ENCODE measurements at regions not wholly inside any gene's neighbourhood (a gene's known extent, or its start where the extent isn't known, plus 50 kb on each side); places are given as distances from the start of the nearest gene placed in this dataset.
A peak's percentile ranks its signal among the peaks of the same experiment; 100 is the strongest.

DNA sequence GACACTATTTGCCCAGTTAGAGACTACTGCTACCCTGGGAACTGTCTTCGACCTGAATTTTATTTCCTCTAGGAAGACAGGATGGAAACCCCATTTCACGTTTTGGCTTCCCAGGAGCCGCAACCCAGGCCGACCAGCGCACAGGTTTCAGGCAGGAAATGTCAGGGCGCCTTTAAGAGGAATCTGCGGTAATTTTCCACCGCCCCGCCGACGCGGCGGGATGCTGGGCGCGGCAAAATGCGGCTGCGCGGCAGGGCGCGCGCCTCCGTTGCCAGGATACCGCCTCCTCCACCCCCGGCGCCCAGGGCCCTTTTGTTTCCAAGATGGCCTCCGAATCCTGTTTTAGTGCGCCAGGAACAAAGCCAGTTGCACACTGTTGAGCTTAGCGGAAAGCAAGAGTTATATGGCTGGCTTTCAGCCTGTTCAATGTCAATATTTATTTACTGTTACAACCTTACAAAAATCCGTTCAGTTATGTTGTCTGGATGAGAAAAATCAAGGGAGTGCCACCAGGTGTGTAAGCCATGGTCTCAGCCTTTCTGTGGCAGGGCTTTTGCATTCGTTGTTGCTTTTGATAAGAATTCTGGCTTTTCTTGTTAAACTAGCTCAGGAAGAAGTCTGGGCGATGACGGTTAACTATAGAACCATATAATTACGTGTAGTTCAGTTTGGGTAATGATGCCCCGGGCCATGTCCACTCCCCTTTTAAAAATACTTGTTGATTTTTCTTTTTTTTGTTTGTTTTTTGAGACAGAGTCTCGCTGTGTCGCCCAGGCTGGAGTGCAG lies 79.7 kb upstream of the CHD2 start (continued):
- TF ChIP-seq, protein P1, sequence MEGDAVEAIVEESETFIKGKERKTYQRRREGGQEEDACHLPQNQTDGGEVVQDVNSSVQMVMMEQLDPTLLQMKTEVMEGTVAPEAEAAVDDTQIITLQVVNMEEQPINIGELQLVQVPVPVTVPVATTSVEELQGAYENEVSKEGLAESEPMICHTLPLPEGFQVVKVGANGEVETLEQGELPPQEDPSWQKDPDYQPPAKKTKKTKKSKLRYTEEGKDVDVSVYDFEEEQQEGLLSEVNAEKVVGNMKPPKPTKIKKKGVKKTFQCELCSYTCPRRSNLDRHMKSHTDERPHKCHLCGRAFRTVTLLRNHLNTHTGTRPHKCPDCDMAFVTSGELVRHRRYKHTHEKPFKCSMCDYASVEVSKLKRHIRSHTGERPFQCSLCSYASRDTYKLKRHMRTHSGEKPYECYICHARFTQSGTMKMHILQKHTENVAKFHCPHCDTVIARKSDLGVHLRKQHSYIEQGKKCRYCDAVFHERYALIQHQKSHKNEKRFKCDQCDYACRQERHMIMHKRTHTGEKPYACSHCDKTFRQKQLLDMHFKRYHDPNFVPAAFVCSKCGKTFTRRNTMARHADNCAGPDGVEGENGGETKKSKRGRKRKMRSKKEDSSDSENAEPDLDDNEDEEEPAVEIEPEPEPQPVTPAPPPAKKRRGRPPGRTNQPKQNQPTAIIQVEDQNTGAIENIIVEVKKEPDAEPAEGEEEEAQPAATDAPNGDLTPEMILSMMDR (IDR thresholded peaks at IDR 0.05; ENCODE audit: control extremely low read depth in 1 of 3, insufficient read depth in 1 of 3, low read depth in 1 of 3, low read length in 3 of 3), result no peak
- TF ChIP-seq JUND (IDR thresholded peaks at IDR 0.05; ENCODE audit: low read length) (no peak), HDAC2 (IDR thresholded peaks at IDR 0.05; ENCODE audit: borderline replicate concordance in 1 of 2, low read depth in 2 of 2, low read length in 2 of 2) (no peak), CHD1 (IDR thresholded peaks at IDR 0.05; ENCODE audit: low read depth, low read length) (no peak), CTBP2 (IDR thresholded peaks at IDR 0.05; ENCODE audit: borderline replicate concordance, insufficient read depth, insufficient read length, low read length) (no peak), RFX5 (IDR thresholded peaks at IDR 0.05; ENCODE audit: borderline replicate concordance, low read depth, low read length) (no peak), RBBP5 (IDR thresholded peaks at IDR 0.05; ENCODE audit: borderline replicate concordance, low read depth, low read length) (no peak), RAD21 (IDR thresholded peaks at IDR 0.05 in 1 of 2, conservative IDR thresholded peaks at IDR 0.05 in 1 of 2; ENCODE audit: low read depth in 2 of 2, low read length in 2 of 2) (no peak), CHD2 (IDR thresholded peaks at IDR 0.05; ENCODE audit: low read length) (no peak), SP1 (IDR thresholded peaks at IDR 0.05; ENCODE audit: low read depth, low read length) (peak; percentile 86), TAF1 (IDR thresholded peaks at IDR 0.05; ENCODE audit: low read depth, low read length) (peak; percentile 90), TEAD4 (IDR thresholded peaks at IDR 0.05; ENCODE audit: low read depth, low read length) (0 out of 2 replicates have a peak, but pooled peaks have one; percentile 29), CBX8 (IDR thresholded peaks at IDR 0.05; ENCODE audit: borderline replicate concordance, low read depth, low read length) (no peak), POU5F1 (IDR thresholded peaks at IDR 0.05; ENCODE audit: low read depth, low read length) (no peak), GTF2F1 (IDR thresholded peaks at IDR 0.05; ENCODE audit: borderline replicate concordance, low read depth, low read length) (no peak), SIRT6 (IDR thresholded peaks at IDR 0.05; ENCODE audit: low read length) (no peak), SIX5 (IDR thresholded peaks at IDR 0.05; ENCODE audit: low read depth, low read length) (no peak)
- TF ChIP-seq, protein P2, sequence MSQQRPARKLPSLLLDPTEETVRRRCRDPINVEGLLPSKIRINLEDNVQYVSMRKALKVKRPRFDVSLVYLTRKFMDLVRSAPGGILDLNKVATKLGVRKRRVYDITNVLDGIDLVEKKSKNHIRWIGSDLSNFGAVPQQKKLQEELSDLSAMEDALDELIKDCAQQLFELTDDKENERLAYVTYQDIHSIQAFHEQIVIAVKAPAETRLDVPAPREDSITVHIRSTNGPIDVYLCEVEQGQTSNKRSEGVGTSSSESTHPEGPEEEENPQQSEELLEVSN (IDR thresholded peaks at IDR 0.05), result no peak
- TF ChIP-seq, protein P3, sequence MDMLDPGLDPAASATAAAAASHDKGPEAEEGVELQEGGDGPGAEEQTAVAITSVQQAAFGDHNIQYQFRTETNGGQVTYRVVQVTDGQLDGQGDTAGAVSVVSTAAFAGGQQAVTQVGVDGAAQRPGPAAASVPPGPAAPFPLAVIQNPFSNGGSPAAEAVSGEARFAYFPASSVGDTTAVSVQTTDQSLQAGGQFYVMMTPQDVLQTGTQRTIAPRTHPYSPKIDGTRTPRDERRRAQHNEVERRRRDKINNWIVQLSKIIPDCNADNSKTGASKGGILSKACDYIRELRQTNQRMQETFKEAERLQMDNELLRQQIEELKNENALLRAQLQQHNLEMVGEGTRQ (IDR thresholded peaks at IDR 0.05; ENCODE audit: low read length), result no peak
- TF ChIP-seq, protein P4, sequence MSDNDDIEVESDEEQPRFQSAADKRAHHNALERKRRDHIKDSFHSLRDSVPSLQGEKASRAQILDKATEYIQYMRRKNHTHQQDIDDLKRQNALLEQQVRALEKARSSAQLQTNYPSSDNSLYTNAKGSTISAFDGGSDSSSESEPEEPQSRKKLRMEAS (IDR thresholded peaks at IDR 0.05), result 0 out of 2 replicates have a peak, but pooled peaks have one; percentile 47
